GM23338 (cell line): ENCODE measurements at regions not wholly inside any gene's neighbourhood (a gene's known extent, or its start where the extent isn't known, plus 50 kb on each side); places are given as distances from the start of the nearest gene placed in this dataset.

Experiments
- CREB1 ChIP-seq: fragments of 250-450 bp; sonication (Bioruptor Pico); IDR thresholded peaks from 2 replicates; pipeline ENCODE4 v1.5.0; 2020; ENCODE audit warnings: low read depth, mild to moderate bottlenecking, moderate library complexity
- EZH2 ChIP-seq: fragments of 200-600 bp; sonication (generic); IDR thresholded peaks from one replicate; pipeline ENCODE4 v1.8.0; 2017; ENCODE audit warnings: antibody characterized with exemption, mild to moderate bottlenecking, low read depth; ENCODE audit not compliant: unreplicated experiment
- EZH2phosphoT487 ChIP-seq: fragments of 200-600 bp; sonication (generic); IDR thresholded peaks from one replicate; pipeline ENCODE4 v1.8.1; 2018; ENCODE audit warnings: antibody characterized with exemption; ENCODE audit not compliant: unreplicated experiment
- JUNB ChIP-seq: IDR thresholded peaks from one replicate; pipeline ENCODE4 v1.6.1; 2016; ENCODE audit warnings: antibody characterized with exemption; ENCODE audit not compliant: unreplicated experiment
- POLR2AphosphoS5 ChIP-seq: IDR thresholded peaks from 2 replicates; pipeline ENCODE4 v1.6.1; 2016; ENCODE audit warnings: antibody characterized with exemption, low read depth
- STAT1 ChIP-seq: IDR thresholded peaks from one replicate; pipeline ENCODE4 v1.6.1; 2016; ENCODE audit warnings: antibody characterized with exemption; ENCODE audit not compliant: unreplicated experiment
- ZNF114 ChIP-seq: fragments of 250-450 bp; sonication (Bioruptor Pico); IDR thresholded peaks from 2 replicates; pipeline ENCODE4 v1.5.0; 2020; ENCODE audit warnings: mild to moderate bottlenecking, moderate library complexity
- ZNF331 ChIP-seq: fragments of 250-450 bp; sonication (Bioruptor Pico); IDR thresholded peaks from 2 replicates; pipeline ENCODE4 v1.5.0; 2020; ENCODE audit warnings: low read depth, mild to moderate bottlenecking, moderate library complexity
- TF ChIP-seq, protein P1 (sequence below), 2 experiments: fragments of 200-600 bp in 1 of 2; sonication (generic) in 1 of 2; conservative IDR thresholded peaks; 2 replicates each; pipeline versions ENCODE4 v1.5.1 to v1.6.1; 2016 to 2017; ENCODE audit warnings: antibody characterized with exemption in 2 of 2, low read depth in 2 of 2, mild to moderate bottlenecking in 2 of 2, moderate library complexity in 1 of 2
- TF ChIP-seq, protein P2 (sequence below): IDR thresholded peaks from 2 replicates; pipeline ENCODE4 v1.6.1; 2016; ENCODE audit warnings: antibody characterized with exemption
- TF ChIP-seq, protein P3 (sequence below): IDR thresholded peaks from one replicate; pipeline ENCODE4 v1.6.1; 2018; ENCODE audit warnings: antibody characterized with exemption; ENCODE audit not compliant: unreplicated experiment

DNA sequence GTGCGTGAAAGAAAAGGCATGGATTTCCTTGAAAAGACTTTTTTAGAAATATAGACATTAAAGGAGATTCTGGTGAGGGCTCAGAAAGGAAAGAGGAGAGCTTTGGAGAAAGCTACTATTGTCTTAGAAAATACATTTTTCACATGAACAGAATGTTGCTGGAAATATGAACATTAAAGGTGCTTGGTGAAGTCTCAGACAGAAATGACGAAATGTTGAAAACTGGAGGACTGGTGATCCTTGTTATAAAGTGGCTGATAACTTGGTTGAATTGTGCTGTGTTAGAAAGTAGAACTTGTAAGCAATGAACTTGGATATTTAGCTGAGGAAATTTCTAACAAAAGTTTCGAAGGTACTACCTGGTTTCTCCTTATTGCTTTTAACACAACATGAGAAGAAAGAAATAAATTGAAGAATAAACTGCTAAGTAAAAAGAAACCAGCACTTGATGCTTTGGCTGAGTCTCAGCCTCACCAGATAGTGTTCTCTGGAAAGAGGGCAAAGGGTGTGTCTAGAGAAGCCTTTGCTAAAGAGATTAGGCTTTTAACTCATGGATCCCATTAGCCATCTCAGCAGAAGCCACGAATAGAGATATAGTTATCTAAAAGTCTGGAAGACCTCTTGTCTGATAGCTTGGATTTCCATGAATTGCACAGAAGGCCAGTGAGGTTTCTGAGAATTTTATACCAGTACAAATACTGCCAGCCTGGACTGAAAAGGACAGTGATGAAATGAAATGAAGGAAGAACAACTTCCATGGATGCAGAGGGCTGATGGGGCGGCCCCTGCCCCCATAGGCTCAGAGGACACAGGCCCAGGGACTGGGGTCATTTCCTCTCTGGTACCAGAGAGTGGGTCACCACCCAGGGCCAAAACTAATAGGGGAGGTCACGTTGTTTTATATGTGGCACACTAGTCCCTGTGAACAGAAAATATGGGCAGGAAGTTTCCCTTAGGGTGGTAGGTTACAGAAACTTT, 91.5 kb downstream of the RPL22L1 start:
- TF ChIP-seq, protein P1, sequence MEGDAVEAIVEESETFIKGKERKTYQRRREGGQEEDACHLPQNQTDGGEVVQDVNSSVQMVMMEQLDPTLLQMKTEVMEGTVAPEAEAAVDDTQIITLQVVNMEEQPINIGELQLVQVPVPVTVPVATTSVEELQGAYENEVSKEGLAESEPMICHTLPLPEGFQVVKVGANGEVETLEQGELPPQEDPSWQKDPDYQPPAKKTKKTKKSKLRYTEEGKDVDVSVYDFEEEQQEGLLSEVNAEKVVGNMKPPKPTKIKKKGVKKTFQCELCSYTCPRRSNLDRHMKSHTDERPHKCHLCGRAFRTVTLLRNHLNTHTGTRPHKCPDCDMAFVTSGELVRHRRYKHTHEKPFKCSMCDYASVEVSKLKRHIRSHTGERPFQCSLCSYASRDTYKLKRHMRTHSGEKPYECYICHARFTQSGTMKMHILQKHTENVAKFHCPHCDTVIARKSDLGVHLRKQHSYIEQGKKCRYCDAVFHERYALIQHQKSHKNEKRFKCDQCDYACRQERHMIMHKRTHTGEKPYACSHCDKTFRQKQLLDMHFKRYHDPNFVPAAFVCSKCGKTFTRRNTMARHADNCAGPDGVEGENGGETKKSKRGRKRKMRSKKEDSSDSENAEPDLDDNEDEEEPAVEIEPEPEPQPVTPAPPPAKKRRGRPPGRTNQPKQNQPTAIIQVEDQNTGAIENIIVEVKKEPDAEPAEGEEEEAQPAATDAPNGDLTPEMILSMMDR (conservative IDR thresholded peaks at IDR 0.05; ENCODE audit: low read depth in 2 of 2): no peak
- no peak for TF ChIP-seq EZH2phosphoT487
- no peak for TF ChIP-seq POLR2AphosphoS5
- TF ChIP-seq EZH2: no peak
- TF ChIP-seq ZNF114 (CRISPR knock-in tag): no peak
- TF ChIP-seq, protein P2, sequence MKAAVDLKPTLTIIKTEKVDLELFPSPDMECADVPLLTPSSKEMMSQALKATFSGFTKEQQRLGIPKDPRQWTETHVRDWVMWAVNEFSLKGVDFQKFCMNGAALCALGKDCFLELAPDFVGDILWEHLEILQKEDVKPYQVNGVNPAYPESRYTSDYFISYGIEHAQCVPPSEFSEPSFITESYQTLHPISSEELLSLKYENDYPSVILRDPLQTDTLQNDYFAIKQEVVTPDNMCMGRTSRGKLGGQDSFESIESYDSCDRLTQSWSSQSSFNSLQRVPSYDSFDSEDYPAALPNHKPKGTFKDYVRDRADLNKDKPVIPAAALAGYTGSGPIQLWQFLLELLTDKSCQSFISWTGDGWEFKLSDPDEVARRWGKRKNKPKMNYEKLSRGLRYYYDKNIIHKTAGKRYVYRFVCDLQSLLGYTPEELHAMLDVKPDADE: no peak
- TF ChIP-seq STAT1: no peak
- TF ChIP-seq ZNF331 (CRISPR knock-in tag): no peak
- no peak for TF ChIP-seq JUNB
- TF ChIP-seq CREB1: no peak
- TF ChIP-seq, protein P3, sequence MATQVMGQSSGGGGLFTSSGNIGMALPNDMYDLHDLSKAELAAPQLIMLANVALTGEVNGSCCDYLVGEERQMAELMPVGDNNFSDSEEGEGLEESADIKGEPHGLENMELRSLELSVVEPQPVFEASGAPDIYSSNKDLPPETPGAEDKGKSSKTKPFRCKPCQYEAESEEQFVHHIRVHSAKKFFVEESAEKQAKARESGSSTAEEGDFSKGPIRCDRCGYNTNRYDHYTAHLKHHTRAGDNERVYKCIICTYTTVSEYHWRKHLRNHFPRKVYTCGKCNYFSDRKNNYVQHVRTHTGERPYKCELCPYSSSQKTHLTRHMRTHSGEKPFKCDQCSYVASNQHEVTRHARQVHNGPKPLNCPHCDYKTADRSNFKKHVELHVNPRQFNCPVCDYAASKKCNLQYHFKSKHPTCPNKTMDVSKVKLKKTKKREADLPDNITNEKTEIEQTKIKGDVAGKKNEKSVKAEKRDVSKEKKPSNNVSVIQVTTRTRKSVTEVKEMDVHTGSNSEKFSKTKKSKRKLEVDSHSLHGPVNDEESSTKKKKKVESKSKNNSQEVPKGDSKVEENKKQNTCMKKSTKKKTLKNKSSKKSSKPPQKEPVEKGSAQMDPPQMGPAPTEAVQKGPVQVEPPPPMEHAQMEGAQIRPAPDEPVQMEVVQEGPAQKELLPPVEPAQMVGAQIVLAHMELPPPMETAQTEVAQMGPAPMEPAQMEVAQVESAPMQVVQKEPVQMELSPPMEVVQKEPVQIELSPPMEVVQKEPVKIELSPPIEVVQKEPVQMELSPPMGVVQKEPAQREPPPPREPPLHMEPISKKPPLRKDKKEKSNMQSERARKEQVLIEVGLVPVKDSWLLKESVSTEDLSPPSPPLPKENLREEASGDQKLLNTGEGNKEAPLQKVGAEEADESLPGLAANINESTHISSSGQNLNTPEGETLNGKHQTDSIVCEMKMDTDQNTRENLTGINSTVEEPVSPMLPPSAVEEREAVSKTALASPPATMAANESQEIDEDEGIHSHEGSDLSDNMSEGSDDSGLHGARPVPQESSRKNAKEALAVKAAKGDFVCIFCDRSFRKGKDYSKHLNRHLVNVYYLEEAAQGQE: no peak
